HPDE6-E6E7 (cell line): ENCODE measurements at regions not wholly inside any gene's neighbourhood (a gene's known extent, or its start where the extent isn't known, plus 50 kb on each side); places are given as distances from the start of the nearest gene placed in this dataset.

Experiments
- DNase-seq: peaks from one replicate; pipeline ENCODE4 v3.0.0; 2011; ENCODE audit warnings: missing footprints; ENCODE audit errors: extremely low spot score

DNA sequence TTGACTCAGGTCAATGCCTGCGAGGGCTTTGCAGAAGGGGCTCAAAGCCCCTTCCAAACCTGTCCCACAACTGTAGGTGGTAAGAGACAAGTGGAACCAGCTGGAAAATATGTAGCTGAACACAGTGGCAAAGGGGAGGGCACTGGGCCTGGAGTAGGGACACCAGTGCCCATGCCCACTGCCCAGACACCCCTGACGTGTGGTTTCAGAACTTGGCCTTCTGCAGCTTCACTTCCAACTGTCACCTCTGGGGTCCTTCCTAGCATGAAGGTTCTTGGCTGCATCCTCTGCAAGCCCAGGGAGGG, 233.1 kb upstream of the IRX1 start:
- no peak for DNase-seq

GRCh38 chr5:3361811-3362605, 233.6 kb upstream of the IRX1 start:
- no peak for DNase-seq

GRCh38 chr5:3359642-3360041, 236.0 kb upstream of the IRX1 start:
- no peak for DNase-seq

- DNase-seq: no peak
Observed at GRCh38 chr5:3357291-3357690, 238.3 kb upstream of the IRX1 start.

- DNase-seq: no peak
Observed at GRCh38 chr5:3356016-3356415, 239.6 kb upstream of the IRX1 start.

- DNase-seq: no peak
Observed at GRCh38 chr5:3355126-3355525, 240.5 kb upstream of the IRX1 start.

DNA sequence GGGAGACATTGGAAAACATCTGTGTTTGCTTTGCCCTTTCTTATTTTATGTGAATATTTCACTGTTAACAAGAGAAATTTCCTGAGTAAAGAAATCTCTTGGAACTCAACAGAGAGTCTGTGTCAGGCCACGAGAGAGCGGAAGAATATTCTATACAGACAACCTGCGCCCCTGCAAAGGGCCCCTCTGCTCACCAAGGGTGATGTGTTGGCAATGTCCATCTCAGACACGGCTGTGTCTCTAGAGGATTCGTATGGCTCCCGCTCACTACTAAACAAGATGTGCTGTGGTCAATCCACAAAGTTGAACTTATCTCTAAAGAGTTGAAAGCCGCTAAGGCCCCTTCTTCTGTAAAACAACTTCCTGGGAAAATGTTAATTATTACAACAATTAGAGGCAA, 241.0 kb upstream of the IRX1 start:
- no peak for DNase-seq

- DNase-seq: no peak
Observed at GRCh38 chr5:3353561-3353960, 242.1 kb upstream of the IRX1 start.

GRCh38 chr5:3352711-3353110, 242.9 kb upstream of the IRX1 start:
- DNase-seq: no peak

DNA sequence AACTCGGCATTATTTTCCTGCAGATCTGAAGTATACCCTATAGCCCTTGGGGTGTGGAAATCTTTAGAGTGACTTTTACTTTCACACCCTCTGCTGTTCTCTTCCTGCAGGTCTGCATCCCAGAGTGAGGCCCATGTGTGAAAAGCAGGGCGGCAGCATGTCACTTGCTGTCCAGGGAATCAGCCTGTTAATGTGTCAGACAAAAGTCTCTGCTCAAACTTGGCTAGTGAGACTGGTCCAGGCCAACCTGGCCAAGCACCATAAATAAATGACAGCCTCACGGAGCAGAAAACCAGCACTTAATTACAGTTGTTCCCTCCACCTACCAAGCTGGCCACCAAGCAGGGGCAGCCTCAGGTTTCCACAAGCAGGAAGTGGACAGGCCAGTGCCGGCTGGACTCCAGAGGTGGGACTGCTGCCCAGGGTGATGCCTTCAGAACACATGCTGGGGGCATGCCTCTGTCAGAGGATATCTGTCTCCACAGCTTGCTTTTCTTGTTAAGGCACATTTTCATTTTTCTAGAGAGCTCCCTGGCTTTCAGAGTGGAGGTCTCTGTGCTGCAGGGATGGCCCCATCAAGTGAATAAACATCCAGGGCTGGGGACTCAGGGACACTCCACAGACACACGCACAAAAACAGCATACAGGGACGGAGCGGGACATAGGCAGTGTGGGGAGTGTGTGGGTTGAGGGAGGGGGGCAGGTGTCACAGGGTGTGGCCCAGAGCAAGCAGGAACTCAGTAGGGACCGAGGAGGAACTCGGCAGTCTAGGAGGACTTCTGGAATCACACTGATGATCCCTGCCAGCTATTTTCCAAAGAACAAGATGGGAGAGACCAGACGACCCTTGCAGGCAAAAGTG, 243.8 kb upstream of the IRX1 start:
- no peak for DNase-seq

DNA sequence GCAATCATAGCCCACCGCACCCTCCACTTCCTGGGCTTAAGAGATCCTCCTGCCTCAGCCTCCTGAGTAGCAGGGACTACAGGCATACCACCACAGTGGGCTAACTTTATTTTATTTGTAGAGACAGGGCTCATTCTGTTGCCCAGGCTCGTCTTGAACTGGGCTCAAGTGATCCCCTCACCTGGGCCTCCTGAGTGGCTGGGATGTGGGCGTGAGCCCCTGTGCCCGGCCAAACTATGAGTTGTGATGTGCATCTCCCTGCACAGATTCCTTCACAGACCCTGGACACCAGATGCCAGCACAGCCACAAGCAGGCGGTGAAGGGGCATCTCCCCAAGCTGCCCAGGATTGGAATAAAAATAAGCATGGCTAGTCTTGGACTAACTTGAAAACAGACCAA, 244.9 kb upstream of the IRX1 start:
- DNase-seq: no peak

GRCh38 chr5:3349704-3350565, 245.7 kb upstream of the IRX1 start:
- no peak for DNase-seq

DNA sequence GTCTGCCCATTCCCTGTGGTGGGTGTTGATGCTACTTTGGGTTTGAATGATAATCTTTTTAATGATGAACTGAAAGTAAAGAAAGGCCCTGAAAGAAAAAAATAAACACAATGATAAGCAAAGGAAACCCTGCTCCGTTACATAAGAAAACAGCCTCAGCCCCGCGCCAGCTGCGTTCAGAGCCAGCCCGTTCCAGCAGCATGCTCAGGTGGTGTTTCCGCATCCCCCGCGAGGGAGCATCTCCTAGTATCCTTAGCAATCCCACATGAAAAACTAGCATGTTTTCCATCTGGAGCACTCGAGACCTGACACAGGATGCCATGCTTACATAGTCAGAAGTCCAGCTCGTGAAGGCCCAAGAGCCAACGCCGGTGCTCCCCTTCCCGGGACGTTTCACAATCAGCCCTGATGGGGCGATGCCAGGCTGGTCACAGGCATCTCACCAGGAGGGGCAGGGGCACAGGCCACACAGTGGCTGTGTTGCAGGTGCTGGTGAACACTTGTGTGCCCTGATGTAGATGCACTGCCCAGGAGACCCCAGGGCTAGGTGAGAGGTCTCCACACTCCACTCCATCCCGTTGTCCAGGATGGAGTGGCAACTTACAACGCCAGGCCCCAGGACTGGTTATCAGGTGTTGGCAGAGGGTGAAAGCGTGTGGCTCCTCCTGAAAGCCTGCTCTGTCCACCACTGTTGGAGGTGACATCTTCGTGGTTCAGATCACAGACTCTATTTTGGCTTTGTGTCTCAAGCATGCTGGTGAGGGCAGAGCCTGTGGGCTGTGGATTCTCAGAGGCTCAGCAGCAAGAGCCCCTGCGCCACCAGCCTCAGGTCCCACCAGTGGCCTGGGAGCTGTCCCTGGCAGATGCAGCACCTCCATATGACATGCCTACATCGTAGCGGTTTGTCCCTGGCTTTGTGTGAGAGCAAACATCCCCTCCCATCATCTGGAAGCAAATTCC, 246.8 kb upstream of the IRX1 start:
- no peak for DNase-seq

GRCh38 chr5:3347741-3348140, 247.9 kb upstream of the IRX1 start:
- no peak for DNase-seq

GRCh38 chr5:3346111-3346820, 249.4 kb upstream of the IRX1 start:
- no peak for DNase-seq

GRCh38 chr5:3345195-3345594, 250.4 kb upstream of the IRX1 start:
- DNase-seq: no peak

- DNase-seq: no peak
Observed at GRCh38 chr5:3344671-3345070, 251.0 kb upstream of the IRX1 start.

GRCh38 chr5:3343911-3344310, 251.7 kb upstream of the IRX1 start:
- no peak for DNase-seq

- DNase-seq: no peak
Observed at GRCh38 chr5:3343211-3343610, 252.4 kb upstream of the IRX1 start.

GRCh38 chr5:3342271-3343100, 253.1 kb upstream of the IRX1 start:
- no peak for DNase-seq
